Colonic mucosa (tissue), 4 donors: ENCODE measurements at regions not wholly inside any gene's neighbourhood (a gene's known extent, or its start where the extent isn't known, plus 50 kb on each side); places are given as distances from the start of the nearest gene placed in this dataset.

Experiments used
- DNase-seq: peaks from one replicate; pipeline ENCODE4 v3.0.0-alpha.2; 2020
- H3K27ac ChIP-seq: fragments of 200-600 bp; one replicate; pipeline ENCODE4 v1.8.0; 2021
- H3K27me3 ChIP-seq: fragments of 200-600 bp; one replicate; pipeline ENCODE4 v1.8.0; 2021
- H3K36me3 ChIP-seq: fragments of 200-600 bp; one replicate; pipeline ENCODE4 v1.8.0; 2021
- H3K4me1 ChIP-seq: fragments of 200-600 bp; one replicate; pipeline ENCODE4 v1.8.0; 2021; ENCODE audit warnings: mild to moderate bottlenecking
- H3K4me3 ChIP-seq: fragments of 200-600 bp; one replicate; pipeline ENCODE4 v1.8.0; 2021
- H3K9ac ChIP-seq, 2 donors: one replicate each; pipeline ENCODE4 v1.7.0; 2013; ENCODE audit warnings: control low read depth in 2 of 2, low read depth in 2 of 2, low read length in 2 of 2
- H3K9me3 ChIP-seq: fragments of 200-600 bp; one replicate; pipeline ENCODE4 v1.8.0; 2021
- CTCF ChIP-seq: fragments of 200-600 bp; IDR thresholded peaks from one replicate; pipeline ENCODE4 v1.8.0; 2022; ENCODE audit warnings: antibody characterized with exemption, mild to moderate bottlenecking
- intact Hi-C: fragments of 100-400 bp; cut with DNase I; formaldehyde crosslinking; loops from one replicate; pipeline ENCODE4 v1.14.1; 2022
- donor health status: healthy.
- donor health status: DM: no; HTN: no; CAD: no.
- donor health status: DM: no; HTN: no; CAD: no.

DNA sequence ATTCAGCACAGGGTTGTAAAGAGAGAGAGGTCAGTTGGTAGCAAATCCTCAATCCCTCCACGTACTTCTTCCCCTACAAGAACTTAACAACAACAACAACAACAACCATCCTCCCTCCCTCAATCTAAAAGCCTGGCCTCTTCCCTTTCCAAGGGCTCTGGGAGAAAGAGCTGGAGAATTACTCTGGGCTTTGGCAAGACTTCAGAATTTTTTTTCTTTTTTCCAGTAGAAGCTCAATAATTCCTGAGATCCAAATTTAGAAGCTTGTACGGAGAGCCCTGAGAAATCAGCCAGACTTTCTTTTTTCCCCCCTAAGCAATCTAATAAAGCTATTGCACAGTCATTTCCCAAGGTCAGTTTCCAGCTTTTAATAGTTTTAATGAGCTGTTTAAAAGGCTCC, 95.8 kb upstream of the CACNA2D3 start:
- H3K9ac ChIP-seq, result no peak overlapping the region
- H3K27ac ChIP-seq, result no peak overlapping the region
- H3K4me3 ChIP-seq, result no peak overlapping the region
- H3K4me1 ChIP-seq, result no peaks in the 10 kb centered on the region
- DNase-seq, result no peak
- H3K27me3 ChIP-seq, result no peaks in the 10 kb centered on the region
- no peaks in the 10 kb centered on the region for H3K9me3 ChIP-seq
- intact Hi-C loops, result no loop called here
- no peak for TF ChIP-seq CTCF
- no peaks in the 10 kb centered on the region for H3K36me3 ChIP-seq

GRCh38 chr3:54021071-54021470, 101.3 kb upstream of the CACNA2D3 start:
- H3K36me3 ChIP-seq, result no peaks in the 10 kb centered on the region
- intact Hi-C loops, result no loop called here
- H3K4me1 ChIP-seq, result no peaks in the 10 kb centered on the region
- no peaks in the 10 kb centered on the region for H3K27me3 ChIP-seq
- no peak overlapping the region for H3K4me3 ChIP-seq
- no peak for DNase-seq
- no peak for TF ChIP-seq CTCF
- no peak overlapping the region for H3K27ac ChIP-seq
- H3K9ac ChIP-seq, result no peak overlapping the region
- no peaks in the 10 kb centered on the region for H3K9me3 ChIP-seq

DNA sequence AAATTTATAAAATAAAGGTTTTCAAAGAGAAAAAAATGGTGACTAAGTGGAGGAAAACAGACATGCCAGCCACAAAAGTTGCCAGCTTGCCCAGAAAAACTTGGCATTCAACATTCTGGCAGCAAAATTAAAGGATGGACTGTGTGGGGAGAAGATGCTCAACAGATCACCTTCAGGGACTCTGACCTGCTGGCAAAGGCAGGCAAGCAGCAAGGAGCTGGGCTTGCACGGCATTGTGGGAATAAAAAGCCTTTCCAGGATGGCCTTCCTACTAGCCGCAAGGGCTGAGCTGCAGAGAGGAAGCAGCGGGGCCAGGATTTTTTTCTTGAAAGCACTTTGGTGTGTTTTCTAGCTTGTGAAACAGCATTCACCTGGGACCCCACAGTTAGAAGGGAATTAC, 101.9 kb upstream of the CACNA2D3 start:
- no peak overlapping the region for H3K4me3 ChIP-seq
- H3K27me3 ChIP-seq, result no peaks in the 10 kb centered on the region
- DNase-seq, result no peak
- H3K27ac ChIP-seq, result no peak overlapping the region
- H3K4me1 ChIP-seq, result no peaks in the 10 kb centered on the region
- H3K36me3 ChIP-seq, result no peaks in the 10 kb centered on the region
- no peak for TF ChIP-seq CTCF
- no peaks in the 10 kb centered on the region for H3K9me3 ChIP-seq
- no peak overlapping the region for H3K9ac ChIP-seq
- intact Hi-C loops, result no loop called here

GRCh38 chr3:54014067-54014466, 108.3 kb upstream of the CACNA2D3 start:
- no peak overlapping the region for H3K27ac ChIP-seq
- no peaks in the 10 kb centered on the region for H3K27me3 ChIP-seq
- no peaks in the 10 kb centered on the region for H3K4me1 ChIP-seq
- no peak for DNase-seq
- H3K9ac ChIP-seq, result no peak overlapping the region
- no peaks in the 10 kb centered on the region for H3K36me3 ChIP-seq
- intact Hi-C loops, result no loop called here
- H3K9me3 ChIP-seq, result no peaks in the 10 kb centered on the region
- no peak overlapping the region for H3K4me3 ChIP-seq
- no peak for TF ChIP-seq CTCF

- intact Hi-C loops, result no loop called here
- no peak for TF ChIP-seq CTCF
- Histone ChIP-seq H3K27me3 (no peaks in the 10 kb centered on the region), H3K9ac (no peak overlapping the region), H3K4me1 (no peaks in the 10 kb centered on the region), H3K9me3 (no peaks in the 10 kb centered on the region), H3K36me3 (no peaks in the 10 kb centered on the region), H3K4me3 (no peak overlapping the region), H3K27ac (no peak overlapping the region)
- DNase-seq, result no peak
Measured at GRCh38 chr3:54008744-54009143, 113.6 kb upstream of the CACNA2D3 start.

DNA sequence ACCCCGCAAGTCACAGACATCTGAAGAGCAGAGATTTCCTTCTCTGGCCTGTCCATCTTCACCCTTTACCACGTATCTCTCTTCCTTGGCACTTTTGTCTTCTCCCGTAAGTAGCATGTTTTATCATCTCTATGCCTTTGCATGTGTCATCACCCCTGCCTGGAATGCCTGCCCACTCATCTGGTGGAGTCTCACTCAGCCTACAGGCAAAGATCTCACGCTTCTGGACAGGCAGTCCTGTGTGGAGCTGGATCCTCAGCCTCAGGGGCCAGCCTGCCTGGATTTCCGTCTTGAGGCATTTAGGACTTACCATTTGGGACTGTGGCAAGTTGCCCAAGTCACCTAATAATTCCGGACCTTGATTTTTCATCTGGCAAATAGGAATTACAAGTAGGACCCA, 114.3 kb upstream of the CACNA2D3 start:
- Histone ChIP-seq H3K36me3 (no peaks in the 10 kb centered on the region), H3K27me3 (no peaks in the 10 kb centered on the region), H3K9me3 (no peaks in the 10 kb centered on the region), H3K9ac (no peak overlapping the region), H3K4me1 (no peaks in the 10 kb centered on the region), H3K4me3 (no peak overlapping the region), H3K27ac (no peak overlapping the region)
- intact Hi-C loops, result no loop called here
- no peak for DNase-seq
- TF ChIP-seq CTCF, result no peak
